ENCODE measurements at regions not wholly inside any gene's neighbourhood (a gene's known extent, or its start where the extent isn't known, plus 50 kb on each side); places are given as distances from the start of the nearest gene placed in this dataset.
"Not testable (repeated sequence)": the region's sequence is repeated elsewhere in the genome, so short reads cannot be mapped to it uniquely, and the experiment has no call there.

DNA sequence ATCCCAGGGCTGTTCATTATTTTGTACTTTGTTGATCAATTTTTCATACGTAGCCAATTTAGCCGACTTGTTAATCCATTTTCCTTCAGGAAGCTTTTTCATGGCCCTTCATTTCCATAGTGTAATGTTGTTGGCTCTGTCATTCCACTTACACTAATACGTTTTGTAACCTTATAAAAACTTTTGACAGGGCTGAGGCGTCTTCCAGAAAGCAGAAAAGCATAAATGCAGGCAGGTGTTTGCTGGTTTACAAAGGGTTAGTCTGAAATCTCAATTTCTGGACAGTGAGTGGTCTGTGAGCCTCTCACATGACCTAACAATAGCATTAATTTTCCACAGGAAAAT, 444.0 kb downstream of the OTOL1 start:
- DNase-seq (ENCODE audit: low spot score) = no peak
- TF ChIP-seq, protein P1, sequence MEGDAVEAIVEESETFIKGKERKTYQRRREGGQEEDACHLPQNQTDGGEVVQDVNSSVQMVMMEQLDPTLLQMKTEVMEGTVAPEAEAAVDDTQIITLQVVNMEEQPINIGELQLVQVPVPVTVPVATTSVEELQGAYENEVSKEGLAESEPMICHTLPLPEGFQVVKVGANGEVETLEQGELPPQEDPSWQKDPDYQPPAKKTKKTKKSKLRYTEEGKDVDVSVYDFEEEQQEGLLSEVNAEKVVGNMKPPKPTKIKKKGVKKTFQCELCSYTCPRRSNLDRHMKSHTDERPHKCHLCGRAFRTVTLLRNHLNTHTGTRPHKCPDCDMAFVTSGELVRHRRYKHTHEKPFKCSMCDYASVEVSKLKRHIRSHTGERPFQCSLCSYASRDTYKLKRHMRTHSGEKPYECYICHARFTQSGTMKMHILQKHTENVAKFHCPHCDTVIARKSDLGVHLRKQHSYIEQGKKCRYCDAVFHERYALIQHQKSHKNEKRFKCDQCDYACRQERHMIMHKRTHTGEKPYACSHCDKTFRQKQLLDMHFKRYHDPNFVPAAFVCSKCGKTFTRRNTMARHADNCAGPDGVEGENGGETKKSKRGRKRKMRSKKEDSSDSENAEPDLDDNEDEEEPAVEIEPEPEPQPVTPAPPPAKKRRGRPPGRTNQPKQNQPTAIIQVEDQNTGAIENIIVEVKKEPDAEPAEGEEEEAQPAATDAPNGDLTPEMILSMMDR (IDR thresholded peaks at IDR 0.05; ENCODE audit: borderline replicate concordance, control extremely low read depth, extremely low read depth, insufficient read depth, missing control alignments) = no peak
- in situ Hi-C loops (cut with MboI; ENCODE audit: low sequenced_read_pairs, unreplicated experiment) = no loop called here

DNA sequence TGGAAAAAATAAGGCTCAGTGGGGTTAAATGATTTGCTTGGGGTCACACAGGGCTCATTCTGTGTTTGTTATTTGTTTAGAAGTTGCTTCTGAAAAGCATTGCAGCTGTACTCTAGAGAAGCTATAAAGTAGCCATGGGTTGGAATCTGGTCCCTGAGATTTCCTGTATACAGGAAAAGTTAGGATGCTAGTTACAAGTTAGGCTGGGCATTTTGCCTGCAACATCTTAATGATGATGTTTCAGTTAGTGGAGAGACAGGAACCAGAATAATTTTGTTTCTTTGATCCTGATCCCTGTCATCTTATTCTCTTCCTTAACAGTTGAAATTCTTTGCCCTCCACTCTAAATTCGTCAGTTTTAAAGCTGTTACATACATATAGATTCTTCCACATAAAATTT, 445.3 kb downstream of the OTOL1 start:
- TF ChIP-seq, protein P1 (IDR thresholded peaks at IDR 0.05; ENCODE audit: borderline replicate concordance, control extremely low read depth, extremely low read depth, insufficient read depth, missing control alignments) = no peak
- in situ Hi-C loops (cut with MboI; ENCODE audit: low sequenced_read_pairs, unreplicated experiment) = no loop called here
- DNase-seq (ENCODE audit: low spot score) = no peak

DNA sequence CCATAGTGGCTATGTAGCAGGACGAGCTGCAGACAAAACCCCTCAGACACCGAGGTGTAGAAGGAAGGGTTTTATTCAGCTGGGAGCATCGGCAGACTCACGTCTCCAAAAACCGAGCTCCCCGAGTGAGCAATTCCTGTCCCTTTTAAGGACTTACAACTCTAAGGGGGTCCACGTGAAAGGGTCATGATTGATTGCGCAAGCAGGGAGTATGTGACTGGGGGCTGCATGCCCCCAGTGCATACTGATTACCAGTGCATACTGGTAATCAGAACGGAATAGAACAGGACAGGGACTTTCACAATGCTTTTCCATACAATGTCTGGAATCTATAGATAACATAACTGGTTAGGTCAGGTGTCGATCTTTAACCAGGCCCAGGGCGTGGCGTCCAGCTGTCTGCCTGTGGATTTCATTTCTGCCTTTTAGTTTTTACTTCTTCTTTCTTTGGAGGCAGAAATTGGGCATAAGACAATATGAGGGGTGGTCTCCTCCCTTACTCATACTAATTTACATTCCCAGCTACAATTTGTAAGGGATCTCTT, 447.3 kb downstream of the OTOL1 start:
- in situ Hi-C loops (cut with MboI; ENCODE audit: low sequenced_read_pairs, unreplicated experiment) = not testable (repeated sequence)

DNA sequence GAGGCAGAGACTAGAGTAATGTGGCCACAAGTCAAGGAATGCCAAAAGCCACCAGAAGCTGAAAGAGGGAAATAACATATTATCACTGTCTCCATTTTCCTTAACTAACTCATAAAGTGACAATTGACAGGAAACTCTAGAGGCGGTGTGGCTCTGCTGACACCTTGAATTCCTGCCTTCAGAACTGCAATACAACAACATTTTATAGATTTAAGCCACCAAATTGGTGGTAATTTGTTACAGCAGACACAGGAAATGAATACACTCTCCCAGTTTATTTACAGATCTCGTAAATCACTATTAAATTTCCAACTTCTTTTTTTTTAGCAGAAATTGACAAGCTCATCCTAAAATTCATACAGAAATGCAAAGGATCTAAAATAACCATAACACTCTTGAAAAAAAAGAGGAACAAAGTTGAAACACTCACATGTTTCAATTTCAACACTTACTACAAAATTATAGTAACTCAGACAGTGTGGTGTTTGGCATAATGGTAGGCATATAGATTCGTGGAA, 449.9 kb downstream of the OTOL1 start:
- TF ChIP-seq, protein P1 (IDR thresholded peaks at IDR 0.05; ENCODE audit: borderline replicate concordance, control extremely low read depth, extremely low read depth, insufficient read depth, missing control alignments) = no peak
- DNase-seq (ENCODE audit: low spot score) = no peak
- in situ Hi-C loops (cut with MboI; ENCODE audit: low sequenced_read_pairs, unreplicated experiment) = no loop called here

More for the DNA sequence above, 447.3 kb downstream of the OTOL1 start:
- not testable (repeated sequence) for DNase-seq (ENCODE audit: low spot score)

DNA sequence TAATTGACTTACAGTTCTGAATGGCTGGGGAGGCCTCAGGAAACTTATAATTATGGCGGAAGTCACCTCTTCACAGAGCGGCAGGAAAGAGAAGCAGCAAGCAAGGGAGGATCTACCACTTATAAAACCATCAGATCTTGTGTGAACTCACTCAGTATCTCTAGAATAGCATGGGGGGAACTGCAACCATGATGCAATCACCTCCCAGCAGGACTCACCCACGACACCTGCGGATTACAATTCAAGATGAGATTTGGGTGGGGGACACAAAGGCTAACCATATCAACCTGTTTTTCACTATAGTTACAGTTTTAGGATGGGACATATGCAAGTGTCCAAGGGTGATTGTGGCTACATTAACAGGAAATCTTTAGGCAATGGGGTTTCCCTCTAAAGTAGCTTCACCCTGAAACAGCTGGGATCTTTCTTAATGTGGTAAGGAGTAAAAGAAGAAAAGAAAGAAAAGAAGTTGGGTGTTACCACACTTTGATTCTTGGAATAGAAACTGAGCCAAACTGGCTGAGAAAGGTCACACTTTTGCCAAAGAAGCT, 453.8 kb downstream of the OTOL1 start:
- TF ChIP-seq, protein P1 (IDR thresholded peaks at IDR 0.05; ENCODE audit: borderline replicate concordance, control extremely low read depth, extremely low read depth, insufficient read depth, missing control alignments) = no peak
- DNase-seq (ENCODE audit: low spot score) = no peak
- in situ Hi-C loops (cut with MboI; ENCODE audit: low sequenced_read_pairs, unreplicated experiment) = no loop called here

DNA sequence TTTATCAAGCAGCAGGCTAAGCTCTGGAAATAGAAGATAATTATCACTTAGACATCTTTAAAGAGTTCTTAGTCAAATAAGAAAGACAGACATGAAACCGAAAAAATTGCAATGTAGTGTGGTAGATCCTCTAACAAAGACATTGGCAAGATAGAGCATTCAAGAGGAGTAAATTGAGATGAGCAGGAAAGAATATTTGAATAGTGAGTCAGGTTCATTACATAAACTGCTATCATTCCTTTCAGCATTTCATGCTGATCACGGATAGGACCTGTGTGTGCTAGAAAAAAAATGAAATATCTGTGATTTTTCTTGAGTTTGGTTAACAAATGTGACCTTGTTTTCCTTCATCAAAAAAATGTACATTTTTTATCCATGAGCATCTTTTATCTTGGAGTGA, 460.9 kb downstream of the OTOL1 start:
- TF ChIP-seq, protein P1 (IDR thresholded peaks at IDR 0.05; ENCODE audit: borderline replicate concordance, control extremely low read depth, extremely low read depth, insufficient read depth, missing control alignments) = no peak
- no peak for DNase-seq (ENCODE audit: low spot score)
- in situ Hi-C loops (cut with MboI; ENCODE audit: low sequenced_read_pairs, unreplicated experiment) = no loop called here

DNA sequence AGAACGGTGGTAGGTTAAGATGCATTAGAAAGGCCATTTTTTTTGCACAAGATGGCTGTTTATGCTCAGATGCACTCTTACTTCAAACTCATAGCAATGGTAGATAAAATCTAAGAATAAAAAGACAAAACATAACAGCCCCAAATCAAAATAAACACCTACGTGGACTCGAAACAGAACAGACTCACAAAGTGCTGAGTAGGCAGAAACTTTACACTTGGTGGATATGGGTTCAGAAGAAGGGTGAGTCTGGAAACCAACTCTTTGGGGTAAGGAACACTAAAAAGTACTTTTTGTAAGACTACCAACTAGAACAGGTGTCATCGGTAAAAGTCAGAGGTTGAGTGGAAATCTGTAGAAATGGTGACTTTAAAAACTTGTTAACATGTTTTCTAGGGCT, 468.2 kb downstream of the OTOL1 start:
- DNase-seq (ENCODE audit: low spot score) = no peak
- TF ChIP-seq, protein P1 (IDR thresholded peaks at IDR 0.05; ENCODE audit: borderline replicate concordance, control extremely low read depth, extremely low read depth, insufficient read depth, missing control alignments) = no peak
- in situ Hi-C loops (cut with MboI; ENCODE audit: low sequenced_read_pairs, unreplicated experiment) = no loop called here

Data from GM13976 (cell line).